ENCODE measurements at regions not wholly inside any gene's neighbourhood (a gene's known extent, or its start where the extent isn't known, plus 50 kb on each side); places are given as distances from the start of the nearest gene placed in this dataset.

DNA sequence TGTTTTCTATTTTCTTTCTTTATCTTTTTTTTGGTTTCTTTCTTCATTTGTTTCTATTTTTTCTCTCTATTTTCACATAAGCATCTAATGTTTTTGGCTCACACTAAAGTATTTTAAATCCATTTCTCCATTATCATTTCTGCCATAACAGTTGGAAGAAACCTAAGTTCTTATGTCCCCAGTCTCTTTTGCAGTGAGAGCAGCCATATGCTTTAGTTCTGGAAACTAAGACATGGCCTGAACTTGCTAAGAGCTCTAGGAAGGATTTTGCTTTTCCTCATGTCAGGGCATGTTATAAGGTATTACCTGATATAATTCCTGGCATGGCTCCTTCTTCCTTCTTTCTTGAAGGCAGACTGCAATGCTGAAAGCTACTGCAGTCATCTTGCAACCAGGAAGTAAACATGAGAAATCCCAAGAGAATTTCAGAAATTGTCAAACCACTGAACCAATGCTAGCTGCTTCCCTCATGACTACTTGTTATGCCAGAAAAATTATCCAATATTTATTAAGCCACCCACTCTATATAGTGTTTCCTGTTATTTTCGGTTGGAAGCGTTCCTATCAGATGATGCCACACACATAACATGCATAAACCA is 171.1 kb downstream of the TAF11L14 start:
- TF ChIP-seq PCBP2 (IDR thresholded peaks at IDR 0.05; ENCODE audit: low read depth, low read length, poor library complexity, severe bottlenecking) (no peak), MYNN (IDR thresholded peaks at IDR 0.05) (no peak), MYNN (CRISPR knock-in tag; IDR thresholded peaks at IDR 0.05) (no peak)
- TF ChIP-seq, protein P1, sequence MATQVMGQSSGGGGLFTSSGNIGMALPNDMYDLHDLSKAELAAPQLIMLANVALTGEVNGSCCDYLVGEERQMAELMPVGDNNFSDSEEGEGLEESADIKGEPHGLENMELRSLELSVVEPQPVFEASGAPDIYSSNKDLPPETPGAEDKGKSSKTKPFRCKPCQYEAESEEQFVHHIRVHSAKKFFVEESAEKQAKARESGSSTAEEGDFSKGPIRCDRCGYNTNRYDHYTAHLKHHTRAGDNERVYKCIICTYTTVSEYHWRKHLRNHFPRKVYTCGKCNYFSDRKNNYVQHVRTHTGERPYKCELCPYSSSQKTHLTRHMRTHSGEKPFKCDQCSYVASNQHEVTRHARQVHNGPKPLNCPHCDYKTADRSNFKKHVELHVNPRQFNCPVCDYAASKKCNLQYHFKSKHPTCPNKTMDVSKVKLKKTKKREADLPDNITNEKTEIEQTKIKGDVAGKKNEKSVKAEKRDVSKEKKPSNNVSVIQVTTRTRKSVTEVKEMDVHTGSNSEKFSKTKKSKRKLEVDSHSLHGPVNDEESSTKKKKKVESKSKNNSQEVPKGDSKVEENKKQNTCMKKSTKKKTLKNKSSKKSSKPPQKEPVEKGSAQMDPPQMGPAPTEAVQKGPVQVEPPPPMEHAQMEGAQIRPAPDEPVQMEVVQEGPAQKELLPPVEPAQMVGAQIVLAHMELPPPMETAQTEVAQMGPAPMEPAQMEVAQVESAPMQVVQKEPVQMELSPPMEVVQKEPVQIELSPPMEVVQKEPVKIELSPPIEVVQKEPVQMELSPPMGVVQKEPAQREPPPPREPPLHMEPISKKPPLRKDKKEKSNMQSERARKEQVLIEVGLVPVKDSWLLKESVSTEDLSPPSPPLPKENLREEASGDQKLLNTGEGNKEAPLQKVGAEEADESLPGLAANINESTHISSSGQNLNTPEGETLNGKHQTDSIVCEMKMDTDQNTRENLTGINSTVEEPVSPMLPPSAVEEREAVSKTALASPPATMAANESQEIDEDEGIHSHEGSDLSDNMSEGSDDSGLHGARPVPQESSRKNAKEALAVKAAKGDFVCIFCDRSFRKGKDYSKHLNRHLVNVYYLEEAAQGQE (IDR thresholded peaks at IDR 0.05; ENCODE audit: borderline replicate concordance) = no peak
- TF ChIP-seq, protein P1 (CRISPR knock-in tag; IDR thresholded peaks at IDR 0.05; ENCODE audit: low read depth) = no peak
- TF ChIP-seq, protein P2, sequence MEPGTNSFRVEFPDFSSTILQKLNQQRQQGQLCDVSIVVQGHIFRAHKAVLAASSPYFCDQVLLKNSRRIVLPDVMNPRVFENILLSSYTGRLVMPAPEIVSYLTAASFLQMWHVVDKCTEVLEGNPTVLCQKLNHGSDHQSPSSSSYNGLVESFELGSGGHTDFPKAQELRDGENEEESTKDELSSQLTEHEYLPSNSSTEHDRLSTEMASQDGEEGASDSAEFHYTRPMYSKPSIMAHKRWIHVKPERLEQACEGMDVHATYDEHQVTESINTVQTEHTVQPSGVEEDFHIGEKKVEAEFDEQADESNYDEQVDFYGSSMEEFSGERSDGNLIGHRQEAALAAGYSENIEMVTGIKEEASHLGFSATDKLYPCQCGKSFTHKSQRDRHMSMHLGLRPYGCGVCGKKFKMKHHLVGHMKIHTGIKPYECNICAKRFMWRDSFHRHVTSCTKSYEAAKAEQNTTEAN (CRISPR knock-in tag; IDR thresholded peaks at IDR 0.05) = no peak
